Central memory CD8-positive, alpha-beta T cell (primary cell): ENCODE measurements at regions not wholly inside any gene's neighbourhood (a gene's known extent, or its start where the extent isn't known, plus 50 kb on each side); places are given as distances from the start of the nearest gene placed in this dataset.
"Not testable (repeated sequence)": the region's sequence is repeated elsewhere in the genome, so short reads cannot be mapped to it uniquely, and the experiment has no call there.

ENCODE experiments used
- ATAC-seq: fragments of 150-1000 bp; cut with Tn5 transposase; replicated peaks from 2 replicates; pipeline ENCODE4 v1.10.0; 2022; ENCODE audit warnings: mild to moderate bottlenecking, moderate FRiP score, moderate number of reproducible peaks; ENCODE audit not compliant: poor library complexity, severe bottlenecking; ENCODE audit errors: extremely low read depth
- DNase-seq, 2 donors: peaks; one replicate each; pipeline ENCODE4 v3.0.0; 2021; ENCODE audit warnings: low spot score in 2 of 2
- H3K27ac Mint-ChIP-seq: one replicate; pipeline ENCODE4 v1.8.0; 2022; ENCODE audit warnings: low read depth, mild to moderate bottlenecking, moderate library complexity, mixed read lengths
- H3K27me3 Mint-ChIP-seq: one replicate; pipeline ENCODE4 v1.8.0; 2022; ENCODE audit warnings: mixed read lengths
- H3K36me3 Mint-ChIP-seq: one replicate; pipeline ENCODE4 v1.8.0; 2022; ENCODE audit warnings: mild to moderate bottlenecking, moderate library complexity, mixed read lengths; ENCODE audit not compliant: insufficient read depth
- H3K4me1 Mint-ChIP-seq: one replicate; pipeline ENCODE4 v1.8.0; 2022; ENCODE audit warnings: mixed read lengths
- H3K4me3 Mint-ChIP-seq: one replicate; pipeline ENCODE4 v1.8.0; 2022; ENCODE audit warnings: mild to moderate bottlenecking, moderate library complexity, mixed read lengths
- H3K9me3 Mint-ChIP-seq: one replicate; pipeline ENCODE4 v1.8.0; 2022; ENCODE audit warnings: mixed read lengths

DNA sequence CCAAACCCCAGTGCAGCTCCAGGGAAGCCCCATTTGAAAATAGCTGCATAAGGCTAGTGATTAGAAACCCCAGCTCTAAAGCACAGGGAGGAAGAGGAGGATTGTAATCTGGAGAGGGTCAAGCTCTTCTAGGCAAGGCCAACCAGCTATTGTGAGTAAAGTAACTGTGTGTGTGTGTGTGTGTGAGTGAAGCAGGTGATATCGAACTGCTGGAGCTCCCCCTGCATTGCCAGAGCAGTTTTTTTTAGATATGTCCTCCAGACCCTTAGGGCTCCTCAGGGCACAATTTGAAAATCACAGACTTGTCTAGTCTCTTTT lies 177.4 kb upstream of the NABP1 start:
- Mint-ChIP-seq H3K27me3 (peaks cover 49% of the 10 kb centered on the region), H3K36me3 (no peaks in the 10 kb centered on the region), H3K27ac (no peak overlapping the region), H3K4me3 (no peak overlapping the region), H3K4me1 (no peaks in the 10 kb centered on the region), H3K9me3 (no peaks in the 10 kb centered on the region)
- DNase-seq (no peak), ATAC-seq (no peak)

DNA sequence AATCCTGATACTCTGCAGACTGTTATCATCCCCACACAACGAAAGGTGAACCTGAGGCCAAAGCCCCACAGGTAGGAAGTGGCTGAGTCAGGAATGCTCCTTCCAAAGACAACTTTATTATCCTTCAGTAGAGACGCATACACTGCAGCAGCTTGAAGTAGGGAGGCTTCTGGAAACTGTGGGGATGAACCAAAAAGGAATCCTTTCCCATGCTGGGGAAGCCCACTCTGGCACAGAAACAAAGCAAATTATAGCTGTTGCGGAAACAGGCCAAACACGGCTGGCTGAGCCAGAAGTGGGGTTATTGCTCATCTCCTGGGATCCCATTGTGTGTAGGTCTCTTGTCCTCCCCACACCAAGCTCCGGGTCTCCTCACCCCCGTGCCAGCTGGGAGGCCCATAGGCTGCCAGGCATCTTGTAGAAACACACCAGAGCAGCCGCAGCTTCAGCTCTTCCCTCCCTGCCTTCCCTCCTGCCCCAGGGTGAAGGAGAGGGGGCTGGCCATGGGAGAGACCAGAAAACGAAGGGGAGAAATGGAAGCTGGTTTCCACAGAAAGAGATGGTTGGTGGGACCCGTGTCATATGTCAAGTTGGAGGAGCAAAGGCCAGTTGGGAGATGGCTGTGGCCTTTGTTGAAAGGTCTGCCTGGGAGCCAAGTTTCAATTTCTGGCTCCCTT lies 176.9 kb upstream of the NABP1 start:
- Mint-ChIP-seq H3K4me1 (no peaks in the 10 kb centered on the region), H3K4me3 (no peak overlapping the region), H3K9me3 (no peaks in the 10 kb centered on the region), H3K36me3 (no peaks in the 10 kb centered on the region), H3K27me3 (peaks cover 52% of the 10 kb centered on the region), H3K27ac (no peak overlapping the region)
- ATAC-seq (no peak), DNase-seq (no peak)

DNA sequence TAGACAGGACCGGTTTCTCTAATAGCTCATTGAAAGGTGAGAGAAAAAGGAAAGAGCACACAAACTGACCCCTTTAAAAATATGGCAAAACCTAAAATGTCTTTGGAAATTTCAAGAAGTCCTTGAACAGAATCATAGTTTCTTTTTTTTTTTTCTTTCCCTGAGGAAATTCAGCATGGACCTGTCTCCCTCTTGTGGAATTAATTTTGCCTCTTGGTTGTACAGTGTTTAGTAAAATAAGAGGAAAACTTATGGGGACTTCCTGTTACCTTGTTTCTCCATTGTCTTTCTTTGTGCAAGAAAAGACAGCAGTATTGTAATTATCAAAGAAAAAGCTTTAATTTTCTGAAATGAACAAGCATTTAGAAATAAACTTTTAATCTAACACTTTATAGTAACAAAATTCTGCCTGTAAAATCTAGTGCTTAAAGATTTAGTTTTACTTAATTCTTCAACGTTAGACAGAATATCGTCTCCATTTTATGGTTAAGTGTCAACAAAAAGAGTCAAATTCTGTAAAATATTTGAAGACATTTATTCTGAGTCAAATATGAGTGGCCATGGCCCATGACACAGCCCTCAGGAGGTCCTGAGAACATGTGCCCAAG lies 176.3 kb upstream of the NABP1 start:
- H3K36me3 Mint-ChIP-seq, result no peaks in the 10 kb centered on the region
- no peaks in the 10 kb centered on the region for H3K9me3 Mint-ChIP-seq
- no peaks in the 10 kb centered on the region for H3K4me1 Mint-ChIP-seq
- DNase-seq (no peak), ATAC-seq (no peak)
- H3K27me3 Mint-ChIP-seq, result peaks cover 47% of the 10 kb centered on the region
- no peak overlapping the region for H3K27ac Mint-ChIP-seq
- no peak overlapping the region for H3K4me3 Mint-ChIP-seq

DNA sequence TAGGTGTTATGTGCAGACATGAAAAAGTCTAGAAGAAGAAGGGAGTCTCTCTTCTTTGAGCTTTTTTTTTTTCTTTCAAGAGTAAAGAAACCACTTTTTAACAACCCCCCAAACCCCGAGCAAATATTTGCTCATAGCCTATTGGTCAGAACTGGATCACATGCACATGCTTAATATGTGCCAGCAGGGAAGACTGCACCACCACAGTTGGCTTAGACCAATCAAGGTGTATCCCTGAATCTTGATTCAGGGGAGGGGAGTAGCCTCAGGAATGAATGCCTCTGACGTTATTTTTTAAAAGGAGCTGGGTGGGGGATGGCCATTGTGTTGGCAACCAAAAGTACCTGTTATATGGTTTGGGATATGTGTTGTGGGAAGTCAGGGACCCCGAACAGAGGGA lies 171.4 kb upstream of the NABP1 start:
- no peak for ATAC-seq
- no peak overlapping the region for H3K27ac Mint-ChIP-seq
- H3K4me3 Mint-ChIP-seq, result no peak overlapping the region

DNA sequence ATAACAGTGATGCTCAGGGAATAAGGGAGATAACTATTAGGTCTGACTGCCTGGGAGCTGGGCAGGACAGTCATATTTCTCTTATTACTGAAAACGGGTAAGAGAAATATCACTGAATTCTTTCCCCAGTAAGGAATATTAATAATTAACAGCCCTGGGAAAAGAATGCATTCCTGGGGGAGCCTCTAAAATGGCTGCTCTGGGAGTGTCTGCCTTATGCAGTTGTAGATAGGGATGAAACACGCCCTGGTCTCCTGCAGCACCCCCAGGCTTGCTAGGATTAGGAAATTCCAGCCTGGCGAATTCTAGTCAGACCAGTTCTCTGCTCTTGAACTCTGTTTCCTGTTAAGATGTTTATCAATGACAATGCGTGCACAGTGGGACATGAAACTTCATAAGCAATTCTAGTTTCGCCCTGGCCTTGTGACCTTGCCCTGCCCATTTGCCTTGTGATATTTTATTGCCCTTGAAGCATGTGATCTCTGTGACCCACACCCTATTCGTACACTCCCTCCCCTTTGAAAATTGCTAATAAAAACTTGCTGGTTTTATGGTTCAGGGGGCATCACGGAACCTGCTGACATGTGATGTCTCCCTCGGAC lies 170.6 kb upstream of the NABP1 start:
- H3K4me1 Mint-ChIP-seq, H3K27ac Mint-ChIP-seq, H3K36me3 Mint-ChIP-seq, H3K4me3 Mint-ChIP-seq, ATAC-seq, H3K9me3 Mint-ChIP-seq, DNase-seq: not testable (repeated sequence)
- H3K27me3 Mint-ChIP-seq, result peaks cover 47% of the 10 kb centered on the region

More for the DNA sequence above, 171.4 kb upstream of the NABP1 start:
- Mint-ChIP-seq H3K27me3 (peaks cover 45% of the 10 kb centered on the region), H3K36me3 (no peaks in the 10 kb centered on the region), H3K9me3 (no peaks in the 10 kb centered on the region), H3K4me1 (no peaks in the 10 kb centered on the region)
- no peak for DNase-seq

DNA sequence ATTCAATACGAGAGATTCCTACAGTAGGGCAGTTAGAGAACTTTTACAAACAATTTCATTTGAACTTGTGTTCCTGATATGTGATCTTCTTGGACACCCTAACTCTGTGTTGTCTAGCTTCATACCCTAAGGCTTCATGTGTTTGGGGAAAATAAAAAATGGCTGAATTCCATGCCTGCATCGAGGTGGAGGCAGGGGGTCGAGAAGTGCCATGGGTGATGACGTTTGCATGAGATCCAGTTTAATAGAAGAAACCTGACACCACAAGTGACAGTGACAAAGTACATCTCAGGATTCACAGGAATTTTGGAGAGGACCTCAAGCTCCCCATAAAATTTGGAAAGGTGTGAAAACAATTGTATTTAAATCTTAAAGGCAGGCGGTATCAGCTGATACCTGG lies 169.2 kb upstream of the NABP1 start:
- no peak for ATAC-seq
- Mint-ChIP-seq H3K4me1 (no peaks in the 10 kb centered on the region), H3K9me3 (no peaks in the 10 kb centered on the region), H3K4me3 (no peak overlapping the region), H3K36me3 (no peaks in the 10 kb centered on the region), H3K27ac (no peak overlapping the region), H3K27me3 (peaks cover 43% of the 10 kb centered on the region)
- DNase-seq, result no peak

DNA sequence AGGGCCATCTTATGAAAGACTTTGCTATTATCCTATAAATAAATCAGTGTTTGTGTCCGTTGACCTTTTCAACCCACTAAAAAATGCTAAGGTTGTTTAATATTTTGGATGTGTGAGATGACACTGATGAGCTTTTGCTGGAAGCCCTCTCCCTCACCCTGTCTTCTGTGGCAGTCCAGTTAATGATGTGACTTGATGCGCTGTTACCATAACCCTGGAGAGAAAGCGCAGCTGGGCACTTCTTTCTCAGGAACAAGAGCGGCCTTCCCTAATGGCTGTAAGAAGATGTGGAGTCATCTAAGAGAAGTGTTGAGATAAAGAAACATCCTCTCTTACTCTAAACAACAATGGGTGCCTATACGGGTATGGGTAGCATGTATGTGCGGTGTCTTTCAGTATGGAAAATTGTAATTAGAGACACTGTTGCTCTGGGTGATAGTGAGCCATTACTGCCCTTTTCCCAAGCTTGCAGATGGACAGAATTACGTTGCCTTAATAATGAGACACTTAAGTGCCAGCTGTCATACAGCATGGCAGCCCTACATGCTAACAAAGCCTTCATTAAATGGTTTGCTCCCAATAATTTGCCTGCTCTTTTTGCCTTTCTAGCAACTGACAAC lies 165.6 kb upstream of the NABP1 start:
- no peaks in the 10 kb centered on the region for H3K4me1 Mint-ChIP-seq
- no peak overlapping the region for H3K4me3 Mint-ChIP-seq
- no peaks in the 10 kb centered on the region for H3K36me3 Mint-ChIP-seq
- H3K27ac Mint-ChIP-seq, result no peak overlapping the region
- no peaks in the 10 kb centered on the region for H3K9me3 Mint-ChIP-seq
- peaks cover 28% of the 10 kb centered on the region for H3K27me3 Mint-ChIP-seq
- DNase-seq, result no peak
- no peak for ATAC-seq

DNA sequence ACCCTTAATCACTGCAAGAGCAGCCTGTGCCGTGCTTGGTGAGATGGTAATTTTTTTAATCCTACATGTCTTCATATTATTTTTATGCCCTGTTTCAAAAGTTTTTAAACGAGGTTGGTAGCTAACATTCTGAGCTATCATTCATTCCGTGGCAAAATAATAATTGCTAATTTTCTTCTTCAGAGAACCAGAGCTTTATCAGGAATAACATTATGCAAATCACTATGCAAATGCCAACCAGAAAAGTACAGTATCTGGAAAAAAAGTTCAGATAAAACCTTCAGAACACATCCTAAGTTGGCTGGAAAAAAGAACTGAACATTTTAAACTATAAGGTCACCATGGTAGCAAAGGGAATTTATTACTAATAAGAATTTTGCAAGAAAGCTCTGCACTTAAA lies 165.1 kb upstream of the NABP1 start:
- H3K36me3 Mint-ChIP-seq, result no peaks in the 10 kb centered on the region
- no peak overlapping the region for H3K4me3 Mint-ChIP-seq
- DNase-seq, result no peak
- H3K27me3 Mint-ChIP-seq, result peaks cover 28% of the 10 kb centered on the region
- H3K9me3 Mint-ChIP-seq, result no peaks in the 10 kb centered on the region
- no peak overlapping the region for H3K27ac Mint-ChIP-seq
- H3K4me1 Mint-ChIP-seq, result no peaks in the 10 kb centered on the region
- ATAC-seq, result no peak

DNA sequence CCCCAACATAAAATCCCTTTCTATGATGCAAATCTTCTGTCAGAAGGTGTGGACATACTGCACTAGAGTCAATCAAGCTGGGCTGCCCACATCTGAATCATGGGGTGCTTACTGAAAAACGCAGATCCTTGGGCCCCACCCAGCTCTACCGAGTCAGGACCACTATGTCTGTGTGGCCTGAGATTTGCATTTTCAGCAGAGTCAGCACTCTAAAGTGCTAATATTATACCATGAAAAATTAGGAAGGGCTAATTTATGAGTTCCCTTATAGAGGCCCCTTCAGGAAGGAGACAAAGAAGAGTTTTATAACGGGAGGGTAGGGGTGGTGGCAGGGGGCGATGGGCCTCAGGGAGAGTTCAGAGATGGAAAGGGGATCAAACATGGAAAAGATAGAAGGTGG lies 163.3 kb upstream of the NABP1 start:
- DNase-seq, result no peak
- Mint-ChIP-seq H3K27ac (no peak overlapping the region), H3K4me3 (no peak overlapping the region), H3K27me3 (peaks cover 34% of the 10 kb centered on the region), H3K36me3 (no peaks in the 10 kb centered on the region), H3K4me1 (no peaks in the 10 kb centered on the region), H3K9me3 (no peaks in the 10 kb centered on the region)
- ATAC-seq, result no peak

DNA sequence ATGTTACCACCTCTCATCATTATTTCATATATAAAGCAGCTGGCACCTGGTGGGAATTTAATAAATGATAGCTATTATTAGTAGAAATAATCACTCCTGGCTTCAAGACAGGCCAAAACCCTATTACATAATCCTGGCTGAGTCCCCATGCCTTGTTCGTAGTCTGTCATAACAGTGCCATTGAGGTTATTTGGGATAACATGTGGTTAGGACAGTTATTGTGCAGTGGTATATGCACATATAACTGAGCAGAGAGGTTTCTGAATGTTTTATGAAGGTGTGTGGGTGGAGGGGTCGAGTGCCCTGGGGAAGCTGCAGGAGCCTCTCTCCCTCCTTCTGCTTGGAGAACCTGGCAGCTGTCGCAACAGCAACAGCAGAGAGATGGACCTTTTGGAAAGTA lies 162.4 kb upstream of the NABP1 start:
- H3K4me1 Mint-ChIP-seq, result no peaks in the 10 kb centered on the region
- H3K27me3 Mint-ChIP-seq, result peaks cover 41% of the 10 kb centered on the region
- no peak for ATAC-seq
- no peaks in the 10 kb centered on the region for H3K9me3 Mint-ChIP-seq
- H3K4me3 Mint-ChIP-seq, result no peak overlapping the region
- no peak for DNase-seq
- H3K27ac Mint-ChIP-seq, result no peak overlapping the region
- H3K36me3 Mint-ChIP-seq, result no peaks in the 10 kb centered on the region

DNA sequence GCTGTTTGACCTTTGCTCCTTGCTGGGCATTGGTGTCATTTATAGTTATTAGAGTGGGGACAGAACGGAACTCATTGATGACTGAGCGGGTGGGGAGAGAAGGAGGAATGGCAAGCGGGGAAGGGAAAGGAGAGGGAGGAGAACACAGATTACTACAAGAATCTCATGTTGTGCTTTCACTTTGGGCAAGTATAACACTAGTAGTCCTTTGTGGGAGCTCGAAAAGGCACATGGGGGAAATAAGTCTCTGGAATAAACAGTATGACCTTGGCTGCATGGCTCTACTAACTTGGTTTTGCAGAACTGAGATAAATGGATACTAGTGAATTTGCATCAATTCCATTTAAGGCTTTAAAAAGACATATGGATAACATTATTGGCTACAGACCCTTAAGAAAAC lies 161.7 kb upstream of the NABP1 start:
- no peaks in the 10 kb centered on the region for H3K36me3 Mint-ChIP-seq
- ATAC-seq, result no peak
- no peak overlapping the region for H3K27ac Mint-ChIP-seq
- H3K27me3 Mint-ChIP-seq, result peaks cover 41% of the 10 kb centered on the region
- no peaks in the 10 kb centered on the region for H3K4me1 Mint-ChIP-seq
- no peak overlapping the region for H3K4me3 Mint-ChIP-seq
- H3K9me3 Mint-ChIP-seq, result no peaks in the 10 kb centered on the region
- no peak for DNase-seq

DNA sequence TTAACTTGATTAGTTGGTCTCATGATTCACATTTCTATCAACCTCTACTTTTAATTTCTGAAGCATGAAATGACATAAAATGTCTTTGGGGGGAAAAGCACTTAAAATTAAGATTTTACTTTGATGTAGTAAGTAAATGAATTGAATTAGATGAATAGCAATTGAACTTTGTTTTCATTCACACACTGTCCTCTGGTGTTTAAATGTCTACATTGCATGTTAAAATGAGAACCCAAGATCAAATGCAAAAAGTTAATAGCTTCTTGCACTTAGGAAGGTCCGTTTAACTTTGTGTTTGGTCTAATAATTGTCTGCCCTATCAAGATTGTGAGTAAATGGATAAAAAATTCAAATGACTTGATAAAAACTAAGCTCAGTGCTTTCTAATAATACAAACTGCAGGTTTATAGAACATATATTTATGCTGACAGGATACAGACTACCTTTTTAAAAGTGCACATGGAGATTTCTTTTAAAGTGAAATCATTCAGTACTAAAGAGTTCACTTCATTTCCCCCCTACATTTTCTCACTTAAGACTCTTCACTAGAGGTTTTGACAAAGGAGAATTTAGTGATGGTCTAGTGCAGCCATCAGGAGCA lies 156.2 kb upstream of the NABP1 start:
- H3K4me1 Mint-ChIP-seq, result no peaks in the 10 kb centered on the region
- no peak for ATAC-seq
- H3K4me3 Mint-ChIP-seq, result no peak overlapping the region
- no peaks in the 10 kb centered on the region for H3K36me3 Mint-ChIP-seq
- H3K27ac Mint-ChIP-seq, result no peak overlapping the region
- no peaks in the 10 kb centered on the region for H3K9me3 Mint-ChIP-seq
- DNase-seq, result no peak
- H3K27me3 Mint-ChIP-seq, result peaks cover 32% of the 10 kb centered on the region
